ENCODE measurements at regions not wholly inside any gene's neighbourhood (a gene's known extent, or its start where the extent isn't known, plus 50 kb on each side); places are given as distances from the start of the nearest gene placed in this dataset.
"Not testable (repeated sequence)": the region's sequence is repeated elsewhere in the genome, so short reads cannot be mapped to it uniquely, and the experiment has no call there.

- H3K27me3 ChIP-seq = no peaks in the 10 kb centered on the region
- no peaks in the 10 kb centered on the region for H3K36me3 ChIP-seq
- no peaks in the 10 kb centered on the region for H3K4me1 ChIP-seq
- no peak overlapping the region for H3K4me3 ChIP-seq (ENCODE audit: low read depth, low read length)
- H3K9me3 ChIP-seq = no peaks in the 10 kb centered on the region
- DNase-seq = no peak
- TF ChIP-seq CTCF (IDR thresholded peaks at IDR 0.05; ENCODE audit: low read depth, low read length) = no peak
These were observed 359.5 kb upstream of the CNTN6 start for GRCh38 chr3:733313-733712.

GRCh38 chr3:757711-758110, 335.1 kb upstream of the CNTN6 start:
- Histone ChIP-seq H3K4me1 (no peaks in the 10 kb centered on the region), H3K9me3 (no peaks in the 10 kb centered on the region), H3K27me3 (no peaks in the 10 kb centered on the region), H3K36me3 (no peaks in the 10 kb centered on the region), H3K4me3 (ENCODE audit: low read depth, low read length) (no peak overlapping the region)
- no peak for TF ChIP-seq CTCF (IDR thresholded peaks at IDR 0.05; ENCODE audit: low read depth, low read length)
- no peak for DNase-seq

- Histone ChIP-seq H3K27me3 (no peaks in the 10 kb centered on the region), H3K4me1 (no peaks in the 10 kb centered on the region), H3K36me3 (no peaks in the 10 kb centered on the region), H3K4me3 (ENCODE audit: low read depth, low read length) (no peak overlapping the region), H3K9me3 (no peaks in the 10 kb centered on the region)
- no peak for DNase-seq
- TF ChIP-seq CTCF (IDR thresholded peaks at IDR 0.05; ENCODE audit: low read depth, low read length) = no peak
These were observed 333.7 kb upstream of the CNTN6 start for GRCh38 chr3:759106-759505.

GRCh38 chr3:773433-773832, 319.4 kb upstream of the CNTN6 start:
- H3K27me3 ChIP-seq; H3K9me3 ChIP-seq; H3K36me3 ChIP-seq; H3K4me1 ChIP-seq; H3K4me3 ChIP-seq (ENCODE audit: low read depth, low read length); DNase-seq: not testable (repeated sequence)

GRCh38 chr3:775178-775880, 317.5 kb upstream of the CNTN6 start:
- H3K4me1 ChIP-seq = no peaks in the 10 kb centered on the region

GRCh38 chr3:780505-780904, 312.3 kb upstream of the CNTN6 start:
- Histone ChIP-seq H3K4me1 (no peaks in the 10 kb centered on the region), H3K4me3 (ENCODE audit: low read depth, low read length) (no peak overlapping the region), H3K36me3 (no peaks in the 10 kb centered on the region), H3K27me3 (no peaks in the 10 kb centered on the region), H3K9me3 (no peaks in the 10 kb centered on the region)
- DNase-seq = no peak
- TF ChIP-seq CTCF (IDR thresholded peaks at IDR 0.05; ENCODE audit: low read depth, low read length) = no peak

More at GRCh38 chr3:775178-775880, 317.5 kb upstream of the CNTN6 start:
- H3K9me3 ChIP-seq = no peaks in the 10 kb centered on the region
- no peak for DNase-seq
- TF ChIP-seq CTCF (IDR thresholded peaks at IDR 0.05; ENCODE audit: low read depth, low read length) = no peak
- no peaks in the 10 kb centered on the region for H3K36me3 ChIP-seq
- no peak overlapping the region for H3K4me3 ChIP-seq (ENCODE audit: low read depth, low read length)
- H3K27me3 ChIP-seq = no peaks in the 10 kb centered on the region

Data from BE2C (cell line).